Small intestine (tissue), 7 donors: ENCODE measurements at regions not wholly inside any gene's neighbourhood (a gene's known extent, or its start where the extent isn't known, plus 50 kb on each side); places are given as distances from the start of the nearest gene placed in this dataset.

Experiments
- DNase-seq, 2 donors: peaks; one replicate each; pipeline versions ENCODE4 v3.0.0 to v3.0.0-alpha.2; 2013
- FAIRE-seq: peaks from 2 replicates; lab custom pipeline; 2012; peaks lifted over from hg19 to GRCh38; lab: Jason Lieb, UNC
- H3K27ac ChIP-seq, 3 donors: one replicate each; pipeline ENCODE4 v1.5.1; 2013; ENCODE audit warnings: low read length in 2 of 3, mild to moderate bottlenecking in 2 of 3, control low read depth in 1 of 3, inconsistent platforms in 1 of 3, low read depth in 1 of 3, moderate library complexity in 1 of 3
- H3K27me3 ChIP-seq, 3 donors: one replicate each; pipeline ENCODE4 v1.6.1; 2013; ENCODE audit warnings: low read length in 3 of 3, inconsistent platforms in 1 of 3; ENCODE audit not compliant: control insufficient read depth in 3 of 3, insufficient read depth in 3 of 3
- H3K36me3 ChIP-seq, 3 donors: one replicate each; pipeline ENCODE4 v1.6.1; 2013; ENCODE audit warnings: low read length in 3 of 3, inconsistent platforms in 1 of 3, low read depth in 1 of 3, mild to moderate bottlenecking in 1 of 3, moderate library complexity in 1 of 3; ENCODE audit not compliant: control insufficient read depth in 3 of 3, insufficient read depth in 2 of 3
- H3K4me1 ChIP-seq, 3 donors: one replicate each; pipeline ENCODE4 v1.6.1; 2013; ENCODE audit warnings: low read length in 2 of 3, inconsistent platforms in 1 of 3, low read depth in 1 of 3, mild to moderate bottlenecking in 1 of 3, moderate library complexity in 1 of 3; ENCODE audit not compliant: control insufficient read depth in 3 of 3, insufficient read depth in 2 of 3
- H3K4me3 ChIP-seq, 3 donors: one replicate each; pipeline ENCODE4 v1.5.1; 2013; ENCODE audit warnings: low read length in 3 of 3, control low read depth in 1 of 3, inconsistent platforms in 1 of 3, low read depth in 1 of 3, mild to moderate bottlenecking in 1 of 3, moderate library complexity in 1 of 3
- H3K9me3 ChIP-seq, 2 donors: one replicate each; pipeline ENCODE4 v1.6.1; 2013; ENCODE audit warnings: low read depth in 1 of 2, low read length in 1 of 2; ENCODE audit not compliant: control insufficient read depth in 2 of 2, insufficient read depth in 1 of 2
- WGBS, 3 donors: extraction: QIAGEN DNeasy Blood & Tissue Kit; methylation state at CpG; one replicate each; pipeline ENCODE4 v1.1.7; 2013; 5-methylcytosine and 5-hydroxymethylcytosine counted together
- donor health status: healthy with polysubstance abuse.
- donor health status: control.
- donor health status: control.
- donor health status: Bipolar disorder and iron deficiency.
- donor health status: healthy.

DNA sequence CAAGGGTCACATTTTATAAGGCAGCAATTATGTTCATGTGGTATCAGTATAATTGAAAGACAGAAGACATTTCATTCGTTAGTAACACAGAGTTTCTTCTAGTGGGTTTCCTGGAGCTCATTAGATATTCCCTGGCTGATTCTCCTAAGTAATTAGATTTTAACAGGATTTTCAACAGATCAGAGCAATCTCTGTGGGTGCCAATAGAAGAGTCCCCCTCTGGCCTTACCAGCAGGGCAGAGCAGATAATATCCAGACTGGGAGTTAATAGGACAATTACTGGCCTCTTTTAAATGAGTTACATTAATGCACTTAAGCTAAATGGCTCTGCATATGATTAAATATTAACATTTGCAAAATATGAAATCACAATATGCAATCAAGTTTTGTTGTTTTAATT lies 74.2 kb upstream of the FOXD3 start:
- Histone ChIP-seq H3K9me3 (no peaks in the 10 kb centered on the region), H3K4me1 (no peaks in the 10 kb centered on the region), H3K27me3 (no peaks in the 10 kb centered on the region), H3K36me3 (no peaks in the 10 kb centered on the region), H3K27ac (no peak overlapping the region), H3K4me3 (no peak overlapping the region)
- WGBS, 3 donors = 65 to 73% (median 67%) methylated on average over 1 of the region's 1 CpG
- FAIRE-seq = no peak
- DNase-seq = no peak

DNA sequence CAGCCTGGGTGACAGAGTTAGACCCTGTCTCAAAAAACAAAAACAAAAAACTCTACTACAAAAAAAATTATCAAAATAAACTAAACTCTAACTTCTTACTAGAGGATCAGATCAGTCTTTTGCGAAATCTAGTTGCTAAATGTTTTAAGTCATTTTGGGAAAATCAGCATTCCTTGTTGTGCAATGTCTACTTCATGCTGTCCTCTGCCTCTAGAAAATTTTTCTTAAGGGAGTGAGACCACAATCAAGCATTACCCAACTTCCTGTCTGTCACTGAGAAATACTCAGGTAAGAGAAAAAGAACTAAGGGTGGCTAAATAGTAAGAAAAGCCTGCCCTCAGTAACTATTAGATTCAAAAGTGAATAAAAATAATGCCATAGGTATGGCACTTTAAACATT lies 67.2 kb upstream of the FOXD3 start:
- no peaks in the 10 kb centered on the region for H3K9me3 ChIP-seq
- H3K27me3 ChIP-seq = no peaks in the 10 kb centered on the region
- no peaks in the 10 kb centered on the region for H3K4me1 ChIP-seq
- no peaks in the 10 kb centered on the region for H3K36me3 ChIP-seq
- no peak overlapping the region for H3K27ac ChIP-seq
- DNase-seq (no peak), FAIRE-seq (no peak)
- no peak overlapping the region for H3K4me3 ChIP-seq
- WGBS, 3 donors = 86 to 100% (median 89%) methylated on average over 1 of the region's 1 CpG

DNA sequence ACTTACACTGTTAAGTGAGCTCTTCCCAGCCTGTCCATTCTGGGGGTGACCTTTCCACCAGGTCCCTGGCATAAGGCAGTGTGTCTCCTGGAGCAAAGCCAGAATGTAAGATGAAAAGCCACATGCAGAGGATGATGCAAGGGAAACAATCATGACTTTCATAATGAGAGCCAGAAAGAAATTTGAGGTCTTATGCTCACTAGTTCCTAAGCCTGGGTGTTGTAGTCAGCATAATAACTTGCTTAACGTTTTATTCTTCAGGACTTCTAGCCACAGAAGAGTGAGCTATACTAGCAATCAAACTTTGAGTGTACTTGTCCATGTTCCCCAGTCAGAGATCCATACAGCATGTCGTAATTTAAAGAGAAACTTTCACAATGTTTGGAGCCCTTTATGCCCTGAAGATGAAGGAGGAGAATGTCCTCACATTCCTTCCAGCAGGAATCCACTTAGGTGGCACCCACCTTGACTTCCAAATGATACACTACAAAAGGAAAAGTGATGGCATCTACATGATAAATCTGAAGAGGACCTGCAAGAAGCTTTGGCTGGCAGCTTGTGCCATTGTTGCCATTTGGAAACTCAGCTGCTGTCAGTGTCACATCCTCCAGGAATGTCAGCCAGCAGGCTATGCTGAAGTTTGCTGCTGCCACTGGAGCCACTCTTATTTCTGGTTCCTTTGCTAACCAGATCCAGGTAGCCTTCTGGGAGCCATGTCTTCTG lies 60.5 kb upstream of the FOXD3 start:
- 46 to 73% (median 53%) methylated on average over 2 of the region's 2 CpGs for WGBS, 3 donors
- H3K9me3 ChIP-seq = no peaks in the 10 kb centered on the region
- DNase-seq (peak in 1 of 2 donors; percentile 9), FAIRE-seq (no peak)
- H3K36me3 ChIP-seq = no peaks in the 10 kb centered on the region
- no peaks in the 10 kb centered on the region for H3K4me1 ChIP-seq
- H3K27ac ChIP-seq = no peak overlapping the region
- H3K4me3 ChIP-seq = no peak overlapping the region
- H3K27me3 ChIP-seq = no peaks in the 10 kb centered on the region

DNA sequence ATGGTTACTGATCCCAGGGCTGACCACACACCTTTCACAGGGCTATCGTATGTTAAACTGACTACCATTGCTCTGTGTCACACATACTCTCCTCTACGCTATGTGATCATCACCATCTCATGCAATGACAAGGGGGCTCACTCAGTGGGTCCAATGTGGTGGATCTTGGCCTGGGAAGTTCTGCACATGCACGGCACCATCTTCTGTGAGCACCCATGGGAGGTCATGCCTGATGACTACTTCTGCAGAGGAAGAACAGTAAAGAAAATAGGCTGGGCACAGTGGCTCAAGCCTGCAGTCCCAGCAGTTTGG lies 60.0 kb upstream of the FOXD3 start:
- 87 to 93% (median 90%) methylated on average over 3 of the region's 3 CpGs for WGBS, 3 donors
- FAIRE-seq (no peak), DNase-seq (no peak)
- Histone ChIP-seq H3K36me3 (no peaks in the 10 kb centered on the region), H3K27me3 (no peaks in the 10 kb centered on the region), H3K4me3 (no peak overlapping the region), H3K4me1 (no peaks in the 10 kb centered on the region), H3K27ac (no peak overlapping the region), H3K9me3 (no peaks in the 10 kb centered on the region)

DNA sequence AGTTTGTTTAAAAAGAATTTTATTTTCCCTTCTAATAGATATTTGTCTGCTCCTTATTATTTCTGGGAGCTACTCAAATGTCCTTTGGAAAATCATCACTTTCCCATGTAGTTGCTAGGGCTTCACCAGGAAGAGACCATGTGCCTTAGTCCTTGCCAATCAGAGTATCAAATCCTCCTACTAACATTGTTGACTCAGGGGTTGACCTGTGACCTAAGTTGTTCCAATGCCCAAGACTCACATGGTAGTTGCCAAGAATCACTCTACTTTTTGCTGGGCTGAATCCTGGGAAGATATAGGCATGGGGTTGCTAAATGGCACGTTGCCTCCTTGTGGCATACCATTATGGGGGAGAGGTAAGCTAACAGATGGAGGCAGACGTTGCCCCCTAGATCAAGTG lies 58.2 kb upstream of the FOXD3 start:
- Histone ChIP-seq H3K27ac (no peak overlapping the region), H3K36me3 (no peaks in the 10 kb centered on the region), H3K9me3 (no peaks in the 10 kb centered on the region), H3K4me3 (no peak overlapping the region), H3K27me3 (no peaks in the 10 kb centered on the region), H3K4me1 (no peaks in the 10 kb centered on the region)
- DNase-seq (no peak), FAIRE-seq (no peak)
- 62 to 81% (median 69%) methylated on average over 2 of the region's 2 CpGs for WGBS, 3 donors

DNA sequence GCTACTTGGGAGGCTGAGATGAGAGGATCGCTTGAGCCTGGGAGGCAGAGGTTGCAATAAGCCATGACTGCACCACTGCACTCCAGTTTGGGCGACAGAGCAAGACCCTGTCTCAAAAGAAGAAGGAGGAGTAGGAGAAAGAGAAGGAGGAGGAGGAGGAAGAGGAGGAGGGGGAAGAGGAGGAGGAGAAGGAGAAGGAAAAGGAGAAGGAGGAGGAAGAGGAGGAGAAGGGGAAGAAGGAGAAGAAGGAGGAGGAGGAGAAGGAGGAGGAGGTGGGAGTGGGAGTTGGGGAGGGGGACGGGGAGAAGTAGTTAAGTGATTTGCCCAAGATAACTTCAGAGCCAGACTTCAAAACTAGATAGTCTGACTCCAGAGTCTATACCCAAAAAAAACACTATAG lies 55.5 kb upstream of the FOXD3 start:
- DNase-seq (no peak), FAIRE-seq (no peak)
- no peaks in the 10 kb centered on the region for H3K36me3 ChIP-seq
- H3K27ac ChIP-seq = no peak overlapping the region
- H3K27me3 ChIP-seq = no peaks in the 10 kb centered on the region
- no peaks in the 10 kb centered on the region for H3K4me1 ChIP-seq
- H3K9me3 ChIP-seq = no peaks in the 10 kb centered on the region
- no peak overlapping the region for H3K4me3 ChIP-seq
- 76 to 85% (median 84%) methylated on average over 3 of the region's 3 CpGs for WGBS, 3 donors

DNA sequence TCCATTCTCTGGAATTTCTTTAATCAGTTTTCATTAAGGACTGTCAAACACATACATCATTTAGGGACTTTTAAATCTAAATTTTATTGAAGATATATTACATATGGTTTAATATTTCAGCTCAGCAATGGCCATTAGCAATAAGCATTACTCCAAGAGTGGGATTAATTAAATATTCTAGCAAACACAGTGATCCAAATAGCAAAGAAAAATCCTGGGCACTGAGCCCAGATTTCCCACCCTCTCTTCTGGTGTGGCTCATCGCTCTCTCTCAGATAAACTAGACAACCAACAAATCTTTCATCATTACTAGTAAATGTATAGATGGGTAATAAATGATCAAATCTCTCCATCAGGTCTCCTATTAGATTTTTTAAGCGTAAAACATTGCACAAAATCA lies 53.5 kb upstream of the FOXD3 start:
- Histone ChIP-seq H3K4me3 (no peak overlapping the region), H3K4me1 (no peaks in the 10 kb centered on the region), H3K36me3 (no peaks in the 10 kb centered on the region), H3K27ac (no peak overlapping the region), H3K9me3 (no peaks in the 10 kb centered on the region), H3K27me3 (no peaks in the 10 kb centered on the region)
- WGBS, 3 donors = 75 to 89% (median 77%) methylated on average over 2 of the region's 2 CpGs
- no peak for FAIRE-seq
- no peak for DNase-seq

DNA sequence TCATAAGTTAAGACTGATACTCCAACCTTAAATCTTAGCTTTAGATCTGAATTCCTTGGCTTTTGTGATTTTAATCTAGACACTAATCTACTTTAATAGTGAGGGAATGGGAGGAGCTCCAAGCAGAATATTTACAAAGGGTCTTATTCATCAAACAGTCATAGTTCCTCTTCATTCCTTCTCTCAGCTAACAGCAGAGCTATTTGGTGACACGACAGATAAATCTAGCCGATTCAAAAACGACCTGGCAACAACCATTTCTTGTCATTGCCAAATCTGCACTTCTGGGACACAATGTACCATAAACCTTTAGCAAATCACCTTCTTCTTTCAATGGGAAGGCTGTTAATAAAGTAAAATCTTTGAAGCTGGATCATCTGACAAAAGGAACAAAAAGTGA lies 52.8 kb upstream of the FOXD3 start:
- no peak for DNase-seq
- Histone ChIP-seq H3K4me3 (no peak overlapping the region), H3K4me1 (no peaks in the 10 kb centered on the region), H3K36me3 (no peaks in the 10 kb centered on the region), H3K9me3 (no peaks in the 10 kb centered on the region), H3K27ac (no peak overlapping the region), H3K27me3 (no peaks in the 10 kb centered on the region)
- no peak for FAIRE-seq
- 17 to 47% (median 38%) methylated on average over 3 of the region's 3 CpGs for WGBS, 3 donors
